ENCODE measurements at regions not wholly inside any gene's neighbourhood (a gene's known extent, or its start where the extent isn't known, plus 50 kb on each side); places are given as distances from the start of the nearest gene placed in this dataset.
A peak's percentile ranks its signal among the peaks of the same experiment; 100 is the strongest.

DNA sequence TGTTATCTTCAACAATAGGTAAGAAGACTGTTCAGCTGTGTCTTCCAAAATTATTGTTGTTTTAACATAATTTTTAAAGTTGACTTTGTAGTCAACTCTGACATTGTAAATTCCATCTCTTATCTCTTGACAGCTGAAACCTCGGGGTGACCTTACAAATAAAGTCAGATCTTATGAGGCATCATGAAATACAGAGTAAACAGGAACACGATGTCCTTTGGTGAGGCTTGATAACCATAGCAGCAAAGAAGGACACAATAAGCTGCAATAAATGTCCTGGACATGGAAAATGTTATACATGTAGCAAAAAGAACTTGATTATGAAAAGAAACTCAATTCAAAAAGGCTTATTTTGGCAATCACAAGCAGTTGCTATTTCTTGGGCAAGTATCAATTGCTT lies 618.9 kb upstream of the SLC39A10 start:
- WGBS (ENCODE audit: missing lambda C conversion rate), result 8% methylated on average over 2 of the region's 2 CpGs
- DNase-seq (ENCODE audit: low read depth in 1 of 2, low spot score in 1 of 2) (no peak), FAIRE-seq (no peak), ATAC-seq (no peak)
- ChIA-PET CTCF (no interaction called here), POLR2A (no interaction called here)
- Histone ChIP-seq H3K9me3 (no peaks in the 10 kb centered on the region), H3K27ac (no peak overlapping the region), H3K4me3 (no peak overlapping the region), H3K4me1 (no peaks in the 10 kb centered on the region), H3K4me2 (no peak overlapping the region)
- TF ChIP-seq NPAS2 (CRISPR knock-in tag; IDR thresholded peaks at IDR 0.05; ENCODE audit: borderline replicate concordance), result no peak
- TF ChIP-seq SREBF2 (IDR thresholded peaks at IDR 0.05), result no peak
- TF ChIP-seq TFCP2L1 (CRISPR knock-in tag; IDR thresholded peaks at IDR 0.05), result no peak
- no peak for TF ChIP-seq NFE2L2 (conservative IDR thresholded peaks at IDR 0.05; ENCODE audit: low read length)

DNA sequence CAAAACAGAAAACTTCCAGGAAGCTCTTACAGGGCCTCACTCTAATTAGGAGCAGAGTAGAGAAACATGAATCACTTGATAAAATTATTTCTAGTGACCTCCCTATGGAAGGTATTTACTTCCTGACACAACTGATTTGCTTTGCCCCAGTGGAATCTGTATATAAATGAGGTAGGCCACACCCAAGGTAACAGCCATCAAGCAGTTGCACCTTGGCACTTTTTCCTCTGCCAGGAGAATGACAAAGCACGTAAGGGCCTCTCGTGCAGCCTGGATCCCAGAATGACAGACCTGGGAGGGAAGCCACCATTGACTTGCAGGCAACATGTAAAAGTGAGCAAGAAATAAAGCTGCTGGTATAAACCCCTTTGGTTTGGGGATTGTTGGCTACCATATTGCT lies 620.0 kb upstream of the SLC39A10 start:
- ChIA-PET POLR2A (no interaction called here), CTCF (no interaction called here)
- FAIRE-seq (no peak), DNase-seq (ENCODE audit: low read depth in 1 of 2, low spot score in 1 of 2) (no peak), ATAC-seq (no peak)
- Histone ChIP-seq H3K4me1 (no peaks in the 10 kb centered on the region), H3K9me3 (no peaks in the 10 kb centered on the region), H3K4me3 (no peak overlapping the region), H3K27ac (no peak overlapping the region), H3K4me2 (no peak overlapping the region)
- 62% methylated on average over 2 of the region's 2 CpGs for WGBS (ENCODE audit: missing lambda C conversion rate)
- no peak for TF ChIP-seq MYC (IDR thresholded peaks at IDR 0.05; ENCODE audit: borderline replicate concordance, low read length)
- no peak for TF ChIP-seq BCL3 (IDR thresholded peaks at IDR 0.05)

- ChIA-PET POLR2A (no interaction called here), CTCF (no interaction called here)
- ATAC-seq (no peak), DNase-seq (ENCODE audit: low read depth in 1 of 2, low spot score in 1 of 2) (no peak), FAIRE-seq (no peak)
- Histone ChIP-seq H3K4me3 (no peak overlapping the region), H3K4me1 (peaks cover 4% of the 10 kb centered on the region; the same call in 2 of the 3 replicates), H3K4me2 (no peak overlapping the region), H3K9me3 (no peaks in the 10 kb centered on the region), H3K27ac (no peak overlapping the region)
- WGBS (ENCODE audit: missing lambda C conversion rate), result 95% methylated on average over 1 of the region's 1 CpG
- TF ChIP-seq FOSB (CRISPR knock-in tag; IDR thresholded peaks at IDR 0.05), result no peak
- TF ChIP-seq HOXB5 (CRISPR knock-in tag; IDR thresholded peaks at IDR 0.05), result no peak
- TF ChIP-seq, protein P1, sequence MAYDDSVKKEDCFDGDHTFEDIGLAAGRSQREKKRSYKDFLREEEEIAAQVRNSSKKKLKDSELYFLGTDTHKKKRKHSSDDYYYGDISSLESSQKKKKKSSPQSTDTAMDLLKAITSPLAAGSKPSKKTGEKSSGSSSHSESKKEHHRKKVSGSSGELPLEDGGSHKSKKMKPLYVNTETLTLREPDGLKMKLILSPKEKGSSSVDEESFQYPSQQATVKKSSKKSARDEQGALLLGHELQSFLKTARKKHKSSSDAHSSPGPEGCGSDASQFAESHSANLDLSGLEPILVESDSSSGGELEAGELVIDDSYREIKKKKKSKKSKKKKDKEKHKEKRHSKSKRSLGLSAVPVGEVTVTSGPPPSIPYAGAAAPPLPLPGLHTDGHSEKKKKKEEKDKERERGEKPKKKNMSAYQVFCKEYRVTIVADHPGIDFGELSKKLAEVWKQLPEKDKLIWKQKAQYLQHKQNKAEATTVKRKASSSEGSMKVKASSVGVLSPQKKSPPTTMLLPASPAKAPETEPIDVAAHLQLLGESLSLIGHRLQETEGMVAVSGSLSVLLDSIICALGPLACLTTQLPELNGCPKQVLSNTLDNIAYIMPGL (CRISPR knock-in tag; IDR thresholded peaks at IDR 0.05; ENCODE audit: borderline replicate concordance), result no peak
- no peak for TF ChIP-seq NR3C1 (IDR thresholded peaks at IDR 0.05)
- no peak for TF ChIP-seq NPAS2 (CRISPR knock-in tag; IDR thresholded peaks at IDR 0.05; ENCODE audit: borderline replicate concordance)
- TF ChIP-seq POLR2AphosphoS2 (conservative IDR thresholded peaks at IDR 0.05; ENCODE audit: low read length), result no peak
Observed at GRCh38 chr2:195031411-195031810, 625.6 kb upstream of the SLC39A10 start.

- WGBS (ENCODE audit: missing lambda C conversion rate), result 56% methylated on average over 4 of the region's 4 CpGs
- FAIRE-seq, result no peak
- Histone ChIP-seq H3K9me3 (no peaks in the 10 kb centered on the region), H3K4me1 (peaks cover 8% of the 10 kb centered on the region; the same call in 2 of the 3 replicates), H3K27ac (no peak overlapping the region), H3K4me2 (0 out of 3 replicates have a peak overlapping the region, but pooled peaks have one; percentile 16), H3K4me3 (no peak overlapping the region)
- peak in 1 of 2 experiments; percentile 3 for DNase-seq (ENCODE audit: low read depth in 1 of 2, low spot score in 1 of 2)
- no peak for ATAC-seq
- CTCF ChIA-PET, result interaction anchor here (1.1 kb wide), 1 partner anchor 8 kb away, joined by 3 read pairs; no protein-coding TSS in a partner anchor
- TF ChIP-seq BHLHE40 (IDR thresholded peaks at IDR 0.05; ENCODE audit: low read depth, low read length) (no peak), KDM5A (IDR thresholded peaks at IDR 0.05) (no peak), EHMT2 (IDR thresholded peaks at IDR 0.05; ENCODE audit: low read depth) (no peak), ZC3H11A (IDR thresholded peaks at IDR 0.05) (no peak), CHD2 (IDR thresholded peaks at IDR 0.05; ENCODE audit: low read length, partially characterized antibody) (no peak), ZNF302 (CRISPR knock-in tag; IDR thresholded peaks at IDR 0.05) (no peak), RCOR1 (IDR thresholded peaks at IDR 0.05; ENCODE audit: low read depth, low read length) (no peak), POLR2A (IDR thresholded peaks at IDR 0.05; ENCODE audit: low read length) (no peak), RAD21 (conservative IDR thresholded peaks at IDR 0.05 in 1 of 2, IDR thresholded peaks at IDR 0.05 in 1 of 2) (no peak), TP53 (CRISPR knock-in tag; IDR thresholded peaks at IDR 0.05) (no peak), CBX8 (IDR thresholded peaks at IDR 0.05) (no peak)
- POLR2A ChIA-PET, result no interaction called here
Observed at GRCh38 chr2:195029804-195030654, 627.0 kb upstream of the SLC39A10 start.
